Suprapubic skin (tissue), 4 donors: ENCODE measurements at regions not wholly inside any gene's neighbourhood (a gene's known extent, or its start where the extent isn't known, plus 50 kb on each side); places are given as distances from the start of the nearest gene placed in this dataset.

Source experiments
- CTCF ChIP-seq, 2 donors: fragments of 200-600 bp in 1 of 2; fragments of 450-650 bp in 1 of 2; sonication (generic) in 1 of 2; IDR thresholded peaks; one replicate each; pipeline ENCODE4 v1.5.1; 2016 to 2019; ENCODE audit warnings: antibody characterized with exemption in 2 of 2, mild to moderate bottlenecking in 1 of 2, moderate library complexity in 1 of 2
- EP300 ChIP-seq: sonication (generic); formaldehyde crosslinking; IDR thresholded peaks from one replicate; pipeline ENCODE4 v1.6.1; 2017; ENCODE audit warnings: antibody characterized with exemption
- POLR2A ChIP-seq, 2 donors: fragments of 450-650 bp; IDR thresholded peaks; one replicate each; pipeline ENCODE4 v1.6.1; 2017; ENCODE audit warnings: antibody characterized with exemption in 2 of 2, mild to moderate bottlenecking in 2 of 2, moderate library complexity in 2 of 2
- POLR2AphosphoS5 ChIP-seq, 3 donors: sonication (generic); formaldehyde crosslinking; IDR thresholded peaks; one replicate each; pipeline ENCODE4 v1.6.1; 2017; ENCODE audit warnings: antibody characterized with exemption in 3 of 3

GRCh38 chr4:3374667-3375066 is 67.1 kb upstream of the HGFAC start:
- TF ChIP-seq POLR2A (IDR thresholded peaks at IDR 0.05) = no peak
- no peak for TF ChIP-seq CTCF (IDR thresholded peaks at IDR 0.05)
- TF ChIP-seq POLR2AphosphoS5 (IDR thresholded peaks at IDR 0.05) = no peak
- TF ChIP-seq EP300 = no peak
